NCI-H2196 (cell line): ENCODE measurements at regions not wholly inside any gene's neighbourhood (a gene's known extent, or its start where the extent isn't known, plus 50 kb on each side); places are given as distances from the start of the nearest gene placed in this dataset.
"Not testable (repeated sequence)": the region's sequence is repeated elsewhere in the genome, so short reads cannot be mapped to it uniquely, and the experiment has no call there.

Source experiments
- DNase-seq: peaks from one replicate; lab custom pipeline; 2025; ENCODE audit not compliant: unreplicated experiment; lab: John Stamatoyannopoulos, UW

GRCh38 chr13:106104281-106104901, 431.1 kb downstream of the EFNB2 start:
- DNase-seq: no peak

DNA sequence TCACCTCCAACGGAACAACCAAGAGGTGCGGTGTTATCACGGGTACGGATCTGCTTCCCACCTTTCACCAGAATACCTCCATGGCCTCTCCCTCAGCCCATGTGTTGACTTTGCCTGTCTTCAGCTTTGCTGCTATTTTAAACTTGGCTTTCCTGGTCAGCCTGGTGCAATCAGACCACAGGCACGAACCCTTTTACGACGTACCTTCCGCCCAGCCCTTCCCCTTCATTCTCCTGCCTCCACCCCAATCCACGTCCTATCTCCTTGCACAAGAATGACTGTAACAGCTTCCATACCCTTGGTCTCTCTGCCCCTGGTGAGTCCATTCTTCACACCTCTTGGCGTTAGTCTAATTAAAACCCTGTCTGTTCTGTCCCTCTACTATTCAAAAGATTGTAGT, 431.7 kb downstream of the EFNB2 start:
- no peak for DNase-seq

DNA sequence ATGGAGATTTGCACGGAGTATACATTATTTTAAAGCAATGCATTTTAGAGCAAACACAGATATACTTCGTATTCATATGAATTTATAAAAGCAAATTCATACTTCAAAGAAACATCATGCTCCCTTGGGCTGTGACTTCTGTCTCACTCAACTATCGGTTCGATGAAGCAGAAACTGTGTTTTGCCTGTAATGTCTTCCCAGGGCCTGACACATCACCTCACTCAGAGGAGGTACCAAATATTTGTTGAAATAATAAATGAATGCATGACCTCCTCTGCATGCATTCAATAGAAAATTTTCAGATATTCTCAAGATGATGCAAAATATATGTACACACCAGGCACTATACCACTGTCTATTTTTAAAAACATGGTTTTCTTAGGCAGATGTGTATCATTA, 432.7 kb downstream of the EFNB2 start:
- DNase-seq: no peak

DNA sequence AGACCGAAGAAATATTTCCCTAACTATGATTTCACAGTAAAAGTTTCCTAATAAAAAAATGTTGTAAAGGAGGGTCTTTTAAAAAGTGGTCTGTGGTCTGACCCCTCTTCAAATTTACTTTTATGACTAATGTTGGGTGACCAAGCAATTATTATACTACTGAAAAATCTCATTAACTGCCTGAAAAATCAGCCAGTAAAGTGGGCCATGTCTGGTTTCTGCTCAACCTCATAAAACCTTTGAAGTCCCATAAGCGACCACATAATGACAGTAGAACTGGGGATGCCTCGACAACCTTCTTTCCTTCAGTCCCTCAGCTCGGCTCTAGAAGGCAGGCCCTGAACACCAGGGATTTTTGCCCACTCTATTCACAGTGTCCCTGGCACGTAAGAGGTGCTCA, 434.3 kb downstream of the EFNB2 start:
- DNase-seq: no peak

DNA sequence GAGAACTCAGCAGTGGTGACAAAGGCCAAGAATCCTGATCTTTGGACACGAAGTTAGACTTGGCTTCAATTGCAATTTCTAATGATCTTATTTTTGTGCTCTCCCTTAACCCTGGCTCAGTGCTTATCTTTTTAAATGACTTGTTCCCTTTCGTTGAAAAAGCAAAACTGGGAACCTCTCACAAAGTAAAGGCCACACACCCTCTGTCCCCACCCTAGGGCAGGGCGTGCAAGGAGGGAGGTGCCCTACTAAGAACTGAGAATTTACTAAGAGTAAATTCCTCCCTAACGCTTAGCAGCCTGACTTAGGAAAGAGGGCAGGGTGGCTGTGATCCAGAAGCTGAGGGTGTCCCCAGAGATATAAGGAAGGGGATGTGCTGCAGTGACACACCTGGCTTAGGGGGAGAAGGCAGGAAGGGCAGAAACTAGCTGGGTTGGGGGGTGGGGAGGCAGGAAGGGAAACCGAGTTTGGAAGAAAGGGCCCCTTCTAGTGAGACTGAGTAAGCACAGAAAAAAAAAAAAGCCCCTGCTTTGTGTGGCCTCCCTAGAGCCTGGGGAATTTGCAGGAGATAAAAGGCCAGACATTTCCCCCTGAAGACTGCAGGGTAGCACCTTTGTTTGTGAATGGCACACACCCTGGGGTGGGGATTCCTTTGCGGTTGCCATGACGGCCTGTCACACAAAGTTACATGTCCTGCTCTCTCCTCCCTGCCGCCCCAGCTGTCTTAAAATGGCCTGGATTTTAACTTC, 435.1 kb downstream of the EFNB2 start:
- DNase-seq: no peak

GRCh38 chr13:106099765-106100164, 435.7 kb downstream of the EFNB2 start:
- DNase-seq: no peak

GRCh38 chr13:106098778-106099177, 436.7 kb downstream of the EFNB2 start:
- no peak for DNase-seq

DNA sequence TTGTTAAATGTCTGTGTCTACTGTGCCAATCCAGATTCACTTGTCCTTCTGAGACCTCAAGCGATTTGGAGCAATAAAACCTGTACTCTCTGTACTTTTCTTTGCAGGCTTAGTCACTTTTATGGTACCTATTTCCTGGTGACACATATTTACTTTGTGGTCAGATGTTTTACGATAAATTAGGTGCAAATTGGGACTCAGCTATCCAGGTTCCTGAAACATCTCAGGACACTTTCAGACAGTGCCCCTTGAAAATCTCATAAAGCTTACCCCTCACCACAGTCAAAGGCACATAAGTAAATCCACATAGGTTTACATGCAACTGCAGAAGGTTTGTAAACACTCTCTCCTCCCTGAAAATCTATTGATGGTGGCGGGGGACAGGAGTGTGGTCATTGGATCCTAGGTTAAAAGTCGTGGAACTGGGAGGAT, 438.8 kb downstream of the EFNB2 start:
- no peak for DNase-seq

DNA sequence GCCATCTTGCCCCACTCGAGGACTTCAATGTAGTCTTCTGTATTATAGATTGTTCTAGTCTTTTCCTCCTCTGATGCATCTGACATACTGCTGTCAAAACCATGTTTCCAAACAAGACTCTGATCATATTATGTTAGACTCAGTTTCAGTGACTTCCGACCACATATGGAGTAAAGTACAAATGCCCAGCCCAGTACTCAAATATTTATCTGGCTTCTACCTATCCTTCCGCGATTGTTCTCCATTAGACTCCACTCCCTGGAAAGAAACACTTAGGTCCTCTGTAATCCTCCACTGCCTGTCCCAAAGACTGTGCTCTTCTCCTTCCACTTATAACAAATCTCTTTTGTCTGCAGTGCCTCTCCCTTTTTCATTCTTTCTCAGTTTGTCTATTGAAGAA, 439.5 kb downstream of the EFNB2 start:
- DNase-seq: no peak

- no peak for DNase-seq
Measured at GRCh38 chr13:106095406-106095805, 440.1 kb downstream of the EFNB2 start.

DNA sequence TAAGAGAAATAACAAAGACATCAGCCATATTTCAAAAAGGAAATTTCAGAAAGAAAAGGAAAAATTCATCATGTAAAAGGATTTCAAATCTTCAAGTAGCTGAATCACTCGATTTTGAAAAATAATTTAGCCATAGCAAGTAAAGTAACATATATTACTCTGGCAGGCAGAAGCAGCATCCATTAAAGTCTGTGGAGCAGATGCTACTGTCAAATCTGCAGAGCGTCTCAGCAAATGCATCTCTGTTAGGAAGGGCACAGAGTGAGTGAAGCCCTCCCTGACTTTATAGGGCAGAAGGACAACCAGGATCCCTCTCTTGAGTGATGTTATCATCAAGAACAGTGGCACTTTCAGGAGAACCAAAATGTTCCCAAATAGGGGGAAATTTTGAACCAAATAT, 445.5 kb downstream of the EFNB2 start:
- DNase-seq: no peak

DNA sequence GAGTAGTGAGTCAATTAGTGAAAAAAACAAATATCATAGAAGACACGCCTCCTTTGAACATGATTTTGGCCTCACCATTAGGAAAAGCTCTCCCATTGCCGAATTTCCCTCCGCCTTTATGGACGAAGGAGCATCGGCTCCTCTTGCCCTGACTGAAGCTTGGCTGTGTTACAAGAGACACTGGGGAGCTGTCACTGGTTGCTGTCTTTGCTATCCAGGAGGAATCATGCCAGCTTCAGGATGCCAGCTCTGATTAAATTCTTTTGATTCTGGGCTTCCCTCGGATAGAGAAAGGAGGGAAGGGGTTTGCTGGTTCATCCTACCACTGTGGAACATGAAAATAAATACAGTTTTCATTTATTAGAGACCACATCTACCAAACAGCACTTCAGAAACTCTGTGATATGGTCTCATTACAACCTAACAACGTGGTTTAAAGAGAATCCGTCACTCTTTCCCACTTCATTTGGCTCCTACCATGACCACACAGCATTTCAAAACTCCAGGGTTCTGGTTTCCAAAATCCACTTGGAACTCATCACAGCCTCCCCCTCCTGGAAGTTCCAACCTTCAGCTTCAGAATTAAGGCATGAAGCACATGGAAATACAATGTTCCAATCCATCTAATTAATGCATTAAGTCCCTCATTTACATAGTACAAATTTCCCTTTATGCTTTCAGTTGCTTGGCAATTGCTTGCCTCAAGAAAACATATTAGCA, 446.0 kb downstream of the EFNB2 start:
- DNase-seq: no peak

GRCh38 chr13:106088085-106088484, 447.4 kb downstream of the EFNB2 start:
- no peak for DNase-seq

DNA sequence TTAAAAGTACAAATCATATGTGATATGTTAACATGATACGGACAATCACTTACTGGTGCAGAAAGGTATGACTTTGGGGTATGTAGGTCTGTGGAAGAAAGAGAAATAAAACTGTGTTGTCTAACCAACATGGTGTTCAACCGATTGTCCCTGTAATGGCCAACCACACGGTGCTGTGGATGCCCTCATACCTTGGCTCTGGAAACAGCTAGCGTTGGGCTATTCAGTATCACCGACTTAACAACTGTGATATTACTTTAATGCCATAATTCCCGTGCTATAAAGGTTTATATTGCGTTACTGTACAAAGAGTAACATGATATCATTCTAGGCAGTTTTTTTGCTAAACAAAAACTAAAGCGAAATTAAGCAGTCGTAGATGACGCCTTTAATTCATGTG, 448.3 kb downstream of the EFNB2 start:
- no peak for DNase-seq

DNA sequence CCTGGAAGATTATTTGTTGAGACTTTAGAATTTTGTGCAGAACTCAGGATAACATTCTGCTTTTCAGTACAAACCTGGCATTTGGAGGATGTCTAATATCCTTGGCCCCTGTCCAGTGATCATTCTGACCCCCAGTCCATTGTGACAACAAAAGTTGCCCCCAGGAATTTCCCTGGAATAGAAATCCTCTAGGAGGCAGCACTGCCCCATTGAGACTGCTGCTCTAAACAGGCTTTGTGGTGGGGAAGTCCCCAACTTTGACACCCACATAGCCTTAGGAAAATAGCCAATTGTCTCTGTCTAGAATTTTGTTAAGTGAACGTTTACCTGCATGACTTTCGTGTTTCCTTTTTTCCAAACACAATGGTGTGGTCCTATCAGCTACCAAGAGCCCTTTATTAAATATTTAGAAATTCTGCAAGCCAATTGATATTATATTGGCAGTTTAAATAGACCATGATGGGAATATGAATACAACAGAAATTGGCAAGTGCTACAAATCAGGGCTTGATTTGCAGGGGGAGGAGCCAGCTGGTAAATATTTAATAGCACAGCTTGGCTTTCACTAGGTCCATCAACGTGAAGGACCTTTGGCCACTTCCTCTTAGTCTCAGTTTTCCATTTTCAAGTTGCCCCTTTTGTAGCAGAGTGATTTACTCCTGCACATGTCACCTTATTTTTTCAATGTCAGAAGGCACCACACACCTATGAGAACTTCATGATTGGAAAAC, 451.7 kb downstream of the EFNB2 start:
- no peak for DNase-seq

GRCh38 chr13:106081221-106081620, 454.2 kb downstream of the EFNB2 start:
- DNase-seq: not testable (repeated sequence)

DNA sequence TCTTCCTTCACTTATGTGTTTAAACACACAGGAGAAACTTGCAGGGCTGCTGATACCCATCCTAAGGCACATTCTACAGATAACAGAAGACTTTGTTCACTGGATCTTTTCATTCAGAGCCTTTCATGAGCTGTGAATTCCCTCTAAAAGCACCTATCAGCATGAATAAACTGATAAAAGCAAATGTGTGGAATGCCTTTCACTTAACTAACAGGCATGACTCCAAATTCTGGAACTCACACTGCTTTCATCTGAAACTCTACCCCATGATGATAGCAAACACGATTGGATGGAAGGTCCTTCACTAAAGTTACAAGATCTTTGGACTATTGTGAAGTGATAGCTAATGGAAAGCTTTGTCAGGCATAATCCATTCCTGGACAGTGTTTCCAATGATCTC, 457.3 kb downstream of the EFNB2 start:
- DNase-seq: no peak

DNA sequence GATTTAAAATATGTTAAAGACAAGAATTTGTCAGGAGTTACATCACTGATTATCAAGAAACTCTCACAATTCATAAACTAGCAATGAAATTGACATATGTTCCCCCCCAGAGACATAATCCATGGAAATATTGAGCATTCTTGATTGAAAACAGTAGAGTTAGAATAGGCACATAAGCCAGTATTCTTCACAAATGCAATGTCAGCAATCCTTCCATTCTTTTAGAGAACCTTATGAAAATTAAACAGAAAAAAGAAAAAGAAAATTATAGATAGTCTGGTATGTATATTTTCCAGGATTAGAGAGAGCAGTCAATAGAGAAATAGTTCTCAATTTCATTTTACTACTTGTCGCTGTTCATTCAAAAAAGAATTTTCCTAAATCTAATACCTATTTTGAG, 458.4 kb downstream of the EFNB2 start:
- no peak for DNase-seq

- no peak for DNase-seq
Measured at GRCh38 chr13:106072014-106072413, 463.4 kb downstream of the EFNB2 start.

- DNase-seq: no peak
Measured at GRCh38 chr13:106063591-106064313, 471.7 kb downstream of the EFNB2 start.

DNA sequence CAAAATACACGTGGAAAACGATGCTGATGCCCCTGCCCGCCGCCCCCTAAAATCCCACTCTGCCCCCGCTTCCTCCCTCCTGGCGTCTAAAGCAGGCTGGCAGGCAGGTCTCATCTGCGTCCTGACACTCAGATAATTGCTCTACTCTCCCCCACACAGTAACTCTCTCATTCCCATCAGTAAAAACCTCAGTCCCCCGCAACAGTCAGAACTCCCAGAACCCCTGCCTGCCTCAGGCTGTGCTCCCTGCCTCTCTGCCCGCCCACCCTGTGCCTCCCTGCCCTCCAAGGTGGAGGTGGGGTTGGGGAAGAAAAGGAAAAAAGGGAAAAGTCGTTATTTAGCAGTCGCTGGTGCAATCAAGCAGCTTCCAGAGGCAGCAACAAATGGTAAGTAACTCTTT, 473.7 kb downstream of the EFNB2 start:
- DNase-seq: no peak
